KMS-11 (cell line): ENCODE measurements at regions not wholly inside any gene's neighbourhood (a gene's known extent, or its start where the extent isn't known, plus 50 kb on each side); places are given as distances from the start of the nearest gene placed in this dataset.

Experiments
- H2AFZ ChIP-seq: fragments of 200-600 bp; sonication (generic); 2 replicates; pipeline ENCODE4 v1.6.1; 2016; ENCODE audit warnings: antibody characterized with exemption, mixed run types, low read depth
- H3K27ac ChIP-seq: fragments of 200-600 bp; sonication (generic); 2 replicates; pipeline ENCODE4 v1.6.1; 2016; ENCODE audit warnings: mild to moderate bottlenecking, mixed run types
- H3K27me3 ChIP-seq: fragments of 200-600 bp; sonication (generic); 2 replicates; pipeline ENCODE4 v1.6.1; 2017; ENCODE audit warnings: mild to moderate bottlenecking, low read depth, mixed run types, moderate library complexity; ENCODE audit not compliant: insufficient read depth
- H3K36me3 ChIP-seq: fragments of 200-600 bp; sonication (generic); 2 replicates; pipeline ENCODE4 v1.6.1; 2017; ENCODE audit warnings: mild to moderate bottlenecking, mixed run types; ENCODE audit not compliant: insufficient read depth
- H3K4me1 ChIP-seq: fragments of 200-600 bp; sonication (generic); 2 replicates; pipeline ENCODE4 v1.6.1; 2016; ENCODE audit warnings: mild to moderate bottlenecking, low read depth, mixed run types; ENCODE audit not compliant: poor library complexity, severe bottlenecking
- H3K4me2 ChIP-seq: fragments of 200-600 bp; sonication (generic); 2 replicates; pipeline ENCODE4 v1.7.0; 2016; ENCODE audit warnings: mild to moderate bottlenecking, mixed run types
- H3K4me3 ChIP-seq: fragments of 200-600 bp; sonication (generic); IDR thresholded peaks from 2 replicates; pipeline ENCODE4 v1.6.1; 2017; ENCODE audit warnings: low read depth, low read length, mixed read lengths; ENCODE audit not compliant: insufficient read depth
- H3K79me2 ChIP-seq: fragments of 200-600 bp; sonication (generic); 2 replicates; pipeline ENCODE4 v1.6.1; 2016; ENCODE audit warnings: low read depth, mixed run types; ENCODE audit not compliant: insufficient read depth
- H3K9ac ChIP-seq: fragments of 200-600 bp; sonication (generic); 2 replicates; pipeline ENCODE4 v1.6.1; 2016; ENCODE audit warnings: mild to moderate bottlenecking, mixed run types
- H4K20me1 ChIP-seq: fragments of 200-600 bp; sonication (generic); 2 replicates; pipeline ENCODE4 v1.6.1; 2016; ENCODE audit warnings: mild to moderate bottlenecking, mixed run types; ENCODE audit not compliant: insufficient read depth
- CTCF ChIP-seq: fragments of 200-600 bp; sonication (generic); conservative IDR thresholded peaks from 2 replicates; pipeline ENCODE4 v1.6.1; 2017; ENCODE audit warnings: low read depth, mild to moderate bottlenecking, antibody characterized with exemption, low read length, moderate library complexity, mixed read lengths

GRCh38 chr4:163747886-163748285 is 253.4 kb downstream of the TMA16 start:
- no peak overlapping the region for H3K4me2 ChIP-seq
- H3K4me1 ChIP-seq: peaks cover 16% of the 10 kb centered on the region
- H3K4me3 ChIP-seq: no peak overlapping the region
- no peaks in the 10 kb centered on the region for H3K27me3 ChIP-seq
- H3K36me3 ChIP-seq: no peaks in the 10 kb centered on the region
- TF ChIP-seq CTCF: no peak
- H3K27ac ChIP-seq: no peak overlapping the region
- no peak overlapping the region for H3K9ac ChIP-seq
- H4K20me1 ChIP-seq: no peaks in the 10 kb centered on the region; the same call in 1 of the 2 replicates
- H2AFZ ChIP-seq: no peak overlapping the region
- H3K79me2 ChIP-seq: no peaks in the 10 kb centered on the region

DNA sequence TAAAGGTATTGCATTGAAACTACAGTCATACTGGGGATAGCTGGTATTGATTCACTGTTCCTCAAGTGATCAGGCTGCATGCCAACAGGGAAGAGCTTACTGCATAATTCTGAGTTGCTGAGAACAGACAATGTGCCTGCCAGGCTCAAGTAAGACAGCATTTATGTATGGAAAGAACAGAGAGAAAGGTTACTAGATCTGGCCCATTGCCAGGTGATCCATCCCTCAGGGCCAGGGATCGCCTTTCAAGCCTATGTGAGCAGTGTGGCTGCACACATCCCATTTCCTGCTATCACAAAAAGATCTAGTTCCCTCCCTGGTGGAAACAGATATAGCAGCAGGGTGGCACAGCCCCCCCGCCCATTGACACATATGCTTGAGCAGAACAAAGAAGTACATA is 254.0 kb downstream of the TMA16 start:
- peaks cover 16% of the 10 kb centered on the region for H3K4me1 ChIP-seq
- H3K27me3 ChIP-seq: no peaks in the 10 kb centered on the region
- no peaks in the 10 kb centered on the region; the same call in 1 of the 2 replicates for H4K20me1 ChIP-seq
- no peaks in the 10 kb centered on the region for H3K79me2 ChIP-seq
- no peak overlapping the region for H3K9ac ChIP-seq
- H3K4me2 ChIP-seq: no peak overlapping the region
- no peak overlapping the region for H3K27ac ChIP-seq
- H2AFZ ChIP-seq: no peak overlapping the region
- no peak overlapping the region for H3K4me3 ChIP-seq
- TF ChIP-seq CTCF: no peak
- no peaks in the 10 kb centered on the region for H3K36me3 ChIP-seq

DNA sequence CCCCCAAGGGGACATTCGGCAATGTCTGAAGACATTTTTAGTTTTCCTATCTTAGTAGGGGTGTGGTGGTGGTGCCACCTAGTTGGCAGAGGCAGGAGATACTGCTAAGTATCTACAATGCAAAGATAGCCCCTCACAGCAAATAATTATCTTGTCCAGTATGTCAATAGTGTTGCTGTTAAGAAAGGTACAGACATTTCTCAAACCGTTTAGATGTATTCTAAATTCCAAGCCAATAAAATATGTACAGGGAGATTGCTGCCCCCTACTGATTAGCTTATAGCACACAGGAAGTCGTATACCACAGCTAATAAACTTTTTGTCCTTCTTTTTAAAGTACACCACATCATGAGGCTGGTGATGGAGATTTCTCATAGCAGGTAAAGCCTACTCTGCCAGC is 260.5 kb downstream of the TMA16 start:
- H3K27me3 ChIP-seq: no peaks in the 10 kb centered on the region
- no peaks in the 10 kb centered on the region for H3K79me2 ChIP-seq
- H3K4me3 ChIP-seq: no peak overlapping the region
- no peaks in the 10 kb centered on the region for H3K4me1 ChIP-seq
- peak; percentile 43 for TF ChIP-seq CTCF
- no peak overlapping the region for H3K4me2 ChIP-seq
- no peak overlapping the region for H3K9ac ChIP-seq
- no peaks in the 10 kb centered on the region for H3K36me3 ChIP-seq
- H4K20me1 ChIP-seq: no peaks in the 10 kb centered on the region
- 0 out of 2 replicates have a peak overlapping the region, but pooled peaks have one; percentile 12 for H2AFZ ChIP-seq
- no peak overlapping the region for H3K27ac ChIP-seq

DNA sequence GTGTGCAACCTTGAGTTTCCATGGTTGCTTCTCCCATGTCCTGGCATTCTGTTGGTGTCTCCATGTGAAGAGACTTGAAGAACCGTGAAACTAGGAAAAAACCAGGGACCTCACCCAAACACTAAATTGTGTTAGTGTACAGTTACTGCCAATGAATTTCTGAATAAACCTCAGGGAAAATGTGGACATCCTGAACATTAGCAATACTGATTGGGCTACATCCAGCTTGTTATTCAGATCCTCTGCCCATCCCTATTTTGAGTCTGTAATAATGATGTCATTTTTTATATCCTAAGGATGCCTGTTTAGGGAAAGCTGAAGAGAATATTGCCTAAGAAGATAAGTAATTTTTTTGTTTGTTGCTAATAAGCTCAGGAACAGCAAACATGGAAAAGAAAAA is 262.7 kb downstream of the TMA16 start:
- H3K27me3 ChIP-seq: no peaks in the 10 kb centered on the region
- H2AFZ ChIP-seq: no peak overlapping the region
- H3K4me2 ChIP-seq: no peak overlapping the region
- no peak for TF ChIP-seq CTCF
- no peaks in the 10 kb centered on the region for H4K20me1 ChIP-seq
- H3K79me2 ChIP-seq: no peaks in the 10 kb centered on the region
- H3K4me1 ChIP-seq: no peaks in the 10 kb centered on the region
- H3K4me3 ChIP-seq: no peak overlapping the region
- H3K9ac ChIP-seq: no peak overlapping the region
- H3K27ac ChIP-seq: no peak overlapping the region
- H3K36me3 ChIP-seq: no peaks in the 10 kb centered on the region
